ENCODE measurements at regions not wholly inside any gene's neighbourhood (a gene's known extent, or its start where the extent isn't known, plus 50 kb on each side); places are given as distances from the start of the nearest gene placed in this dataset.

DNA sequence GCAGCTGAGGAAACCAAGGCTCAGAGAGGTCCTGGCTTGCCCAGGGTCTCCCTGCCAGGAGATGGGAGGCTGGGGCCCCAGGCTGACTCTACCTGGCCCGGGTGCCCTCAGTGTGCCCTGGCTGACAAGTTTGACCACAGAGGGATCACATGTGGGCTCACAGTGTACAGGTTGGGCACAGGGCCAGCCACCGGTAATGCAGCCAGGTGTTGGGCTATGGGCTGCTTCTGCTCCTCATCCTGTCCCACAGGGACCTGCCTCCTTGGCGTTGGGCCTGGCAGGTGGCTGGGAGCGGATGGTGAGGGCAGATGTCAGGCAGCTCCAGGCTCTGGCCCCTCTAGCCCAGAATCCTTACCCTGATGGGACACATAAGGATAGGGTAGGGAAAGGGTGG is 250.5 kb downstream of the LOXHD1 start:
- TF ChIP-seq JUN (CRISPR knock-in tag; IDR thresholded peaks at IDR 0.05) (no peak), ZNF425 (CRISPR knock-in tag; conservative IDR thresholded peaks at IDR 0.05) (no peak), MXD4 (CRISPR knock-in tag; IDR thresholded peaks at IDR 0.05; ENCODE audit: borderline replicate concordance) (no peak)
- Mint-ChIP-seq H3K4me1 (peaks cover 14% of the 10 kb centered on the region), H3K27me3 (ENCODE audit: low read depth) (no peaks in the 10 kb centered on the region), H3K36me3 (no peaks in the 10 kb centered on the region), H3K4me3 (no peak overlapping the region), H3K9me3 (no peaks in the 10 kb centered on the region), H3K27ac (no peak overlapping the region)
- POLR2A ChIA-PET = no interaction called here
- no peak for ATAC-seq
- CTCF ChIA-PET = interaction anchor here (1.9 kb wide), 1 partner anchor 125 kb away, joined by 7 read pairs; no protein-coding TSS in a partner anchor
- no peak for DNase-seq (ENCODE audit: low spot score)

GRCh38 chr18:46407486-46408166 is 249.4 kb downstream of the LOXHD1 start:
- Mint-ChIP-seq H3K4me3 (no peak overlapping the region), H3K4me1 (peaks cover 25% of the 10 kb centered on the region), H3K9me3 (no peaks in the 10 kb centered on the region), H3K36me3 (no peaks in the 10 kb centered on the region), H3K27me3 (ENCODE audit: low read depth) (no peaks in the 10 kb centered on the region), H3K27ac (no peak overlapping the region)
- DNase-seq (ENCODE audit: low spot score) = no peak
- ATAC-seq = no peak
- TF ChIP-seq NR3C1 (CRISPR knock-in tag; conservative IDR thresholded peaks at IDR 0.05; ENCODE audit: low read depth) (no peak), CDX4 (CRISPR knock-in tag; IDR thresholded peaks at IDR 0.05; ENCODE audit: borderline replicate concordance) (no peak), FOXJ3 (CRISPR knock-in tag; IDR thresholded peaks at IDR 0.05; ENCODE audit: borderline replicate concordance) (no peak), ARID4B (CRISPR knock-in tag; IDR thresholded peaks at IDR 0.05; ENCODE audit: borderline replicate concordance) (no peak), ATF3 (CRISPR knock-in tag; conservative IDR thresholded peaks at IDR 0.05) (no peak), EMX1 (CRISPR knock-in tag; IDR thresholded peaks at IDR 0.05) (no peak), SOX15 (CRISPR knock-in tag; IDR thresholded peaks at IDR 0.05) (no peak), ATF1 (CRISPR knock-in tag; IDR thresholded peaks at IDR 0.05) (no peak)
- TF ChIP-seq, protein P1, sequence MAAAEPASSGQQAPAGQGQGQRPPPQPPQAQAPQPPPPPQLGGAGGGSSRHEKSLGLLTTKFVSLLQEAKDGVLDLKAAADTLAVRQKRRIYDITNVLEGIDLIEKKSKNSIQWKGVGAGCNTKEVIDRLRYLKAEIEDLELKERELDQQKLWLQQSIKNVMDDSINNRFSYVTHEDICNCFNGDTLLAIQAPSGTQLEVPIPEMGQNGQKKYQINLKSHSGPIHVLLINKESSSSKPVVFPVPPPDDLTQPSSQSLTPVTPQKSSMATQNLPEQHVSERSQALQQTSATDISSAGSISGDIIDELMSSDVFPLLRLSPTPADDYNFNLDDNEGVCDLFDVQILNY (CRISPR knock-in tag; IDR thresholded peaks at IDR 0.05) = no peak
- CTCF ChIA-PET = interaction anchor here (0.6 to 2.6 kb wide), 4 partner anchors 11 to 251 kb away, joined by 3 to 18 read pairs (median 8); no protein-coding TSS in a partner anchor
- POLR2A ChIA-PET = no interaction called here
